ENCODE measurements at regions not wholly inside any gene's neighbourhood (a gene's known extent, or its start where the extent isn't known, plus 50 kb on each side); places are given as distances from the start of the nearest gene placed in this dataset.

DNA sequence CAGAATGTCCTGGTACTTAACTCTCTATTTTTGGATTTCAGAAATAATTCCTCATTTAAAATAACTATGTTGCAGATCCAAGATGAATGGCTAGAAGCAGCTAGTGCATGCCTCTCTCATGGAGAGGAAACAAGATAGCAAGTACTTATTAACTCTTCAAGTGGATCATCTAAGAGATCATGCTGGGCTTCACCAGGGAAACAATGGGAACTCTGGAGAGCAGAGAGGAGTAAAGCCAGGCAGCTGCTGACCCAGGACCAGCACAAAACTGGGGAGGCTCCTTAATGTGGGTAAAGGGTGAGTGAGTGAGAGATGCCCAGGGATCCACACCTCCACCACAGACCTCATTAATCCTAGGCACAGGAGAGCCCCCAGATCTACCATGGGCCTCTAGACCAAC lies 897.8 kb upstream of the ACO1 start:
- TF ChIP-seq, protein P1, sequence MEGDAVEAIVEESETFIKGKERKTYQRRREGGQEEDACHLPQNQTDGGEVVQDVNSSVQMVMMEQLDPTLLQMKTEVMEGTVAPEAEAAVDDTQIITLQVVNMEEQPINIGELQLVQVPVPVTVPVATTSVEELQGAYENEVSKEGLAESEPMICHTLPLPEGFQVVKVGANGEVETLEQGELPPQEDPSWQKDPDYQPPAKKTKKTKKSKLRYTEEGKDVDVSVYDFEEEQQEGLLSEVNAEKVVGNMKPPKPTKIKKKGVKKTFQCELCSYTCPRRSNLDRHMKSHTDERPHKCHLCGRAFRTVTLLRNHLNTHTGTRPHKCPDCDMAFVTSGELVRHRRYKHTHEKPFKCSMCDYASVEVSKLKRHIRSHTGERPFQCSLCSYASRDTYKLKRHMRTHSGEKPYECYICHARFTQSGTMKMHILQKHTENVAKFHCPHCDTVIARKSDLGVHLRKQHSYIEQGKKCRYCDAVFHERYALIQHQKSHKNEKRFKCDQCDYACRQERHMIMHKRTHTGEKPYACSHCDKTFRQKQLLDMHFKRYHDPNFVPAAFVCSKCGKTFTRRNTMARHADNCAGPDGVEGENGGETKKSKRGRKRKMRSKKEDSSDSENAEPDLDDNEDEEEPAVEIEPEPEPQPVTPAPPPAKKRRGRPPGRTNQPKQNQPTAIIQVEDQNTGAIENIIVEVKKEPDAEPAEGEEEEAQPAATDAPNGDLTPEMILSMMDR (IDR thresholded peaks at IDR 0.05): no peak
- DNase-seq: no peak
- Histone ChIP-seq H3K9me3 (no peaks in the 10 kb centered on the region), H3K36me3 (no peaks in the 10 kb centered on the region), H3K4me3 (no peak overlapping the region), H3K27ac (no peak overlapping the region), H3K27me3 (no peaks in the 10 kb centered on the region), H3K4me1 (no peaks in the 10 kb centered on the region)
- intact Hi-C loops (cut with DNase I): no loop called here
- ATAC-seq: no peak

DNA sequence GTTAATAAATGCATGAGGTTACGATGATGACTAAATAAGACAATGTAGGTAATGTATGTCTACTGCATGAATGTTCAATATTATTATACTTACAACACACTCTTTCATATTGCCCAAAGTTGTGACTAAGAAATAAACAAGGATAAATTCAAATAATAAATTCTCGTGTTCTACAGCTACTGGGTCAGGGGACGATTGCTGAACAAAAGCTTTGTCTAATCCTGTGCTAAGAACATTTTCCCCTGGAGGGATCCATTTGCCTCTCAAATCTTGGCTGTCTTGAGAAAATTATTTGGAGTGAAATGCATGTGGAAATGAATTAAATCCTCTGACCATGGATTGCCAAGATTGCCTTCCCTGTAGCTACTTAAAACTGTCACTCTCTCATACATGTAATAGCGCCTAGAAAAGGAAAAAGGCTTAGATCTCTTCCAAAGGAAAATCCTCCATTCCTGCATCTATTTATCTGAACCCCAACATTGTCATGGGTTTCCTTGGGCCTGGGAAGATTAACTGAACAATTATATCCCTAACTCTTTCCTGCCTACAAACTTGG lies 893.8 kb upstream of the ACO1 start:
- DNase-seq (no peak), ATAC-seq (no peak)
- H3K36me3 ChIP-seq: no peaks in the 10 kb centered on the region
- TF ChIP-seq, protein P1 (IDR thresholded peaks at IDR 0.05): no peak
- intact Hi-C loops (cut with DNase I): no loop called here
- no peaks in the 10 kb centered on the region for H3K9me3 ChIP-seq
- no peak overlapping the region for H3K4me3 ChIP-seq
- no peaks in the 10 kb centered on the region for H3K4me1 ChIP-seq
- no peaks in the 10 kb centered on the region for H3K27me3 ChIP-seq
- H3K27ac ChIP-seq: no peak overlapping the region

DNA sequence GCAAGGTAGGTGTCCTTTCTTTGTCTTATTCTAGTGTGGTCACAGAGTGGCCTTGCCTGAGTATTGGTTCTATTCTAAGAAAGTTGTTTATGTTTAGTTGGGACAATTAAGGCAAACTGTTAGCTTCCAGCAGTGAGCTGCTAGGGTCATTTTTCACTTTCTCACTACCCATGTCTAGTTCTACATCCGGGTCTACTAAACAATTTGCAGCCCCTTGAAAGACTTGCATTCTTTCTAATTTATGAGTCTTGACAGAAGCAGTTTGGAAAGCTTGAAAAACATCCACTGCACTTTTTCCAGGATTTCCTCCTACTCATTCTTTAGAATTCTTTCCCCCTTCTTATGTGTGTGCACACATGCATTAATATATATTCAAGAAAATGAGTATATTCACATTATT lies 892.2 kb upstream of the ACO1 start:
- H3K4me3 ChIP-seq: no peak overlapping the region
- H3K27ac ChIP-seq: no peak overlapping the region
- intact Hi-C loops (cut with DNase I): no loop called here
- ATAC-seq (no peak), DNase-seq (no peak)
- TF ChIP-seq, protein P1 (IDR thresholded peaks at IDR 0.05): no peak
- no peaks in the 10 kb centered on the region for H3K36me3 ChIP-seq
- H3K9me3 ChIP-seq: peaks cover 0 to 7% of the 10 kb centered on the region in 2 donors
- H3K27me3 ChIP-seq: no peaks in the 10 kb centered on the region
- H3K4me1 ChIP-seq: no peaks in the 10 kb centered on the region

DNA sequence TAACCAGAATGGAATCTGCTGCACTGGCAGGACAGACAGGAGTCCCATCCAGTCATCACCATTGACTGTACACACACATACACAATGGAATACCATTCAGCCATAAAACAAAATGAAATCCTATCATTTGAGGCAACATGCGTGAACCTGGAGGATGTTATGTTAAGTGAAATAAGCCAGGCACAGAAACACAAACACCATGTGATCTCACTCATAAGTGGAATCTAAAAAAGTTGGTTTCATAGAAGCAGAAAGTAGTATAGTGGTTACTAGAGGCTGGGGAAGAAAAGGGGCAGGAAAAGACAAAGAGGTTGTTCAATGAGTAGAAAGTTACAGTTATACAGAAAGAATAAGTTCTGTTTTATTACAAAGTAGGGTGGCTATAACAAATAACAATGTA lies 884.0 kb upstream of the ACO1 start:
- ATAC-seq (no peak), DNase-seq (no peak)
- TF ChIP-seq, protein P1 (IDR thresholded peaks at IDR 0.05): no peak
- no peak overlapping the region for H3K4me3 ChIP-seq
- H3K27ac ChIP-seq: no peak overlapping the region
- no peaks in the 10 kb centered on the region for H3K4me1 ChIP-seq
- peaks cover 0 to 7% of the 10 kb centered on the region in 2 donors for H3K9me3 ChIP-seq
- intact Hi-C loops (cut with DNase I): no loop called here
- no peaks in the 10 kb centered on the region for H3K27me3 ChIP-seq
- no peaks in the 10 kb centered on the region for H3K36me3 ChIP-seq

DNA sequence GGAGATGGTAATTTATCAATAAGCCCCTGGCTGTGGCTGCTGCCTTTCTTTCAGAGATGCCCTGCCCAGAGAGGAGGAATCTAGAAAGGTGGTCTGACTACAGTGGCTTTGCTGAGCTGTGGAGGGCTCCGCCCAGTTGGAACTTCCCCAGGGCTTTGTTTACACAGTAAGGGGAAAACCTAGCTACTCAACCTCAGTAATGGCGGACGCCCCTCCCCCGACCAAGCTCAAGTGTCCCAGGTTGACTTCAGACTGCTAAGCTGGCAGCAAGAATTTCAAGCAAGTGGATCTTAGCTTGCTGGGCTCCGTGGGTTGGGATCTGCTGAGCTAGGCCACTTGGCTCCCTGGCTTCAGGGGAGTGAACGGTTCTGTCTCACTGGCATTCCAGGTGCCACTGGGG lies 865.4 kb upstream of the ACO1 start:
- no peak for ATAC-seq

More for the DNA sequence above, 865.4 kb upstream of the ACO1 start:
- TF ChIP-seq, protein P1 (IDR thresholded peaks at IDR 0.05): no peak
- Histone ChIP-seq H3K27ac (no peak overlapping the region), H3K27me3 (no peaks in the 10 kb centered on the region), H3K9me3 (peaks cover 0 to 6% of the 10 kb centered on the region in 2 donors), H3K4me1 (no peaks in the 10 kb centered on the region), H3K36me3 (no peaks in the 10 kb centered on the region), H3K4me3 (no peak overlapping the region)
- intact Hi-C loops (cut with DNase I): no loop called here
- DNase-seq: peak in 2 of 4 donors; percentile 29 to 35
